Urinary bladder (tissue), 3 donors: ENCODE measurements at regions not wholly inside any gene's neighbourhood (a gene's known extent, or its start where the extent isn't known, plus 50 kb on each side); places are given as distances from the start of the nearest gene placed in this dataset.

ENCODE experiments used
- DNase-seq: peaks from one replicate; pipeline ENCODE4 v3.0.0-alpha.2; 2015; ENCODE audit errors: extremely low spot score
- H3K27ac ChIP-seq: one replicate; pipeline ENCODE4 v1.5.1; 2013; ENCODE audit warnings: low read depth, mild to moderate bottlenecking, moderate library complexity
- H3K36me3 ChIP-seq: one replicate; pipeline ENCODE4 v1.6.1; 2013; ENCODE audit warnings: mild to moderate bottlenecking, moderate library complexity; ENCODE audit not compliant: insufficient read depth
- H3K4me1 ChIP-seq: one replicate; pipeline ENCODE4 v1.6.1; 2013; ENCODE audit warnings: mild to moderate bottlenecking, moderate library complexity; ENCODE audit not compliant: insufficient read depth
- H3K4me3 ChIP-seq: one replicate; pipeline ENCODE4 v1.5.1; 2013; ENCODE audit warnings: low read depth, low read length
- WGBS: extraction: QIAGEN DNeasy Blood & Tissue Kit; methylation state at CpG from one replicate; pipeline ENCODE4 v1.1.7; 2013; 5-methylcytosine and 5-hydroxymethylcytosine counted together
- donor health status: healthy with polysubstance abuse.
- donor health status: healthy.

GRCh38 chr16:66212428-66212827, 154.1 kb upstream of the CDH5 start:
- Histone ChIP-seq H3K4me1 (no peaks in the 10 kb centered on the region), H3K36me3 (no peaks in the 10 kb centered on the region), H3K4me3 (no peak overlapping the region), H3K27ac (no peak overlapping the region)
- no peak for DNase-seq
- WGBS: 69% methylated on average over 6 of the region's 6 CpGs

GRCh38 chr16:66211651-66212050, 154.8 kb upstream of the CDH5 start:
- Histone ChIP-seq H3K27ac (no peak overlapping the region), H3K36me3 (no peaks in the 10 kb centered on the region), H3K4me3 (no peak overlapping the region), H3K4me1 (no peaks in the 10 kb centered on the region)
- no peak for DNase-seq
- 92% methylated on average over 10 of the region's 10 CpGs for WGBS

GRCh38 chr16:66207883-66208265, 158.6 kb upstream of the CDH5 start:
- DNase-seq: no peak
- no peak overlapping the region for H3K27ac ChIP-seq
- no peaks in the 10 kb centered on the region for H3K36me3 ChIP-seq
- 91% methylated on average over 5 of the region's 5 CpGs for WGBS
- H3K4me3 ChIP-seq: no peak overlapping the region
- H3K4me1 ChIP-seq: peaks cover 1% of the 10 kb centered on the region

- WGBS: 91% methylated on average over 11 of the region's 11 CpGs
- Histone ChIP-seq H3K36me3 (no peaks in the 10 kb centered on the region), H3K27ac (no peak overlapping the region), H3K4me1 (peaks cover 1% of the 10 kb centered on the region), H3K4me3 (no peak overlapping the region)
- no peak for DNase-seq
Measured at GRCh38 chr16:66207139-66207882, 159.2 kb upstream of the CDH5 start.

- DNase-seq: no peak
- Histone ChIP-seq H3K36me3 (no peaks in the 10 kb centered on the region), H3K4me1 (peaks cover 1% of the 10 kb centered on the region), H3K4me3 (no peak overlapping the region), H3K27ac (no peak overlapping the region)
- WGBS: 93% methylated on average over 4 of the region's 4 CpGs
Measured at GRCh38 chr16:66206363-66206762, 160.1 kb upstream of the CDH5 start.

GRCh38 chr16:66205287-66206231, 160.9 kb upstream of the CDH5 start:
- WGBS: 53% methylated on average over 8 of the region's 8 CpGs
- no peak overlapping the region for H3K4me3 ChIP-seq
- peaks cover 1% of the 10 kb centered on the region for H3K4me1 ChIP-seq
- H3K36me3 ChIP-seq: no peaks in the 10 kb centered on the region
- DNase-seq: no peak
- H3K27ac ChIP-seq: no peak overlapping the region

- no peak overlapping the region for H3K27ac ChIP-seq
- 42% methylated on average over 3 of the region's 3 CpGs for WGBS
Measured at GRCh38 chr16:66204756-66205155, 161.7 kb upstream of the CDH5 start.

GRCh38 chr16:66203476-66203875, 163.0 kb upstream of the CDH5 start:
- WGBS: 97% methylated on average over 4 of the region's 4 CpGs
- DNase-seq: no peak
- Histone ChIP-seq H3K4me1 (peaks cover 1% of the 10 kb centered on the region), H3K27ac (no peak overlapping the region), H3K4me3 (no peak overlapping the region), H3K36me3 (no peaks in the 10 kb centered on the region)

More at GRCh38 chr16:66204756-66205155, 161.7 kb upstream of the CDH5 start:
- DNase-seq: no peak
- Histone ChIP-seq H3K4me1 (peaks cover 1% of the 10 kb centered on the region), H3K4me3 (no peak overlapping the region), H3K36me3 (no peaks in the 10 kb centered on the region)

GRCh38 chr16:66199189-66199588, 167.3 kb upstream of the CDH5 start:
- Histone ChIP-seq H3K4me3 (no peak overlapping the region), H3K36me3 (no peaks in the 10 kb centered on the region), H3K4me1 (no peaks in the 10 kb centered on the region), H3K27ac (no peak overlapping the region)
- no peak for DNase-seq
- WGBS: 94% methylated on average over 1 of the region's 1 CpG

- Histone ChIP-seq H3K36me3 (no peaks in the 10 kb centered on the region), H3K4me3 (no peak overlapping the region), H3K27ac (no peak overlapping the region), H3K4me1 (no peaks in the 10 kb centered on the region)
- no peak for DNase-seq
- 60% methylated on average over 3 of the region's 3 CpGs for WGBS
Measured at GRCh38 chr16:66198641-66199040, 167.8 kb upstream of the CDH5 start.

GRCh38 chr16:66197668-66198278, 168.7 kb upstream of the CDH5 start:
- Histone ChIP-seq H3K4me1 (no peaks in the 10 kb centered on the region), H3K36me3 (no peaks in the 10 kb centered on the region), H3K27ac (no peak overlapping the region), H3K4me3 (no peak overlapping the region)
- 85% methylated on average over 4 of the region's 4 CpGs for WGBS
- DNase-seq: no peak

GRCh38 chr16:66196770-66197169, 169.7 kb upstream of the CDH5 start:
- H3K27ac ChIP-seq: no peak overlapping the region
- H3K4me3 ChIP-seq: no peak overlapping the region
- H3K4me1 ChIP-seq: no peaks in the 10 kb centered on the region
- 96% methylated on average over 3 of the region's 3 CpGs for WGBS
- DNase-seq: no peak
- H3K36me3 ChIP-seq: no peaks in the 10 kb centered on the region

- Histone ChIP-seq H3K27ac (no peak overlapping the region), H3K36me3 (no peaks in the 10 kb centered on the region), H3K4me3 (no peak overlapping the region), H3K4me1 (no peaks in the 10 kb centered on the region)
- no peak for DNase-seq
Measured at GRCh38 chr16:66194866-66195265, 171.6 kb upstream of the CDH5 start.
